ENCODE measurements at regions not wholly inside any gene's neighbourhood (a gene's known extent, or its start where the extent isn't known, plus 50 kb on each side); places are given as distances from the start of the nearest gene placed in this dataset.

- no peak for DNase-seq
- Histone ChIP-seq H3K4me2 (no peak overlapping the region), H3K4me3 (ENCODE audit: low read depth in 2 of 2, low read length in 1 of 2) (no peak overlapping the region), H3F3A (replicated peaks; ENCODE audit: insufficient read depth) (no peaks in the 10 kb centered on the region), H3K9me2 (no peaks in the 10 kb centered on the region), H3K36me3 (replicated peaks in 1 of 2; ENCODE audit: control insufficient read depth in 1 of 2, insufficient read depth in 2 of 2, low read length in 1 of 2) (no peaks in the 10 kb centered on the region), H3K79me2 (ENCODE audit: insufficient read depth) (no peaks in the 10 kb centered on the region), H3K9ac (no peak overlapping the region), H4K20me1 (ENCODE audit: insufficient read depth) (no peaks in the 10 kb centered on the region), H3K9me3 (no peaks in the 10 kb centered on the region), H3K4me1 (ENCODE audit: control insufficient read depth in 1 of 2, insufficient read depth in 2 of 2, low read depth in 1 of 2, low read length in 1 of 2) (no peaks in the 10 kb centered on the region; a peak in 2 of 4 replicates), H2AFZ (ENCODE audit: low read depth) (no peak overlapping the region), H3K27me3 (ENCODE audit: insufficient read depth) (no peaks in the 10 kb centered on the region), H3K27ac (ENCODE audit: low read depth in 2 of 2, low read length in 1 of 2) (no peak overlapping the region)
- CTCF ChIA-PET: no interaction called here
- WGBS (ENCODE audit: low lambda C conversion rate): 1% methylated on average over 2 of the region's 2 CpGs
- TF ChIP-seq REST (IDR thresholded peaks at IDR 0.05; ENCODE audit: low read depth, low read length) (no peak), YY1 (IDR thresholded peaks at IDR 0.05; ENCODE audit: low read depth) (no peak), FOXJ3 (CRISPR knock-in tag; IDR thresholded peaks at IDR 0.05) (no peak), FOXM1 (IDR thresholded peaks at IDR 0.05; ENCODE audit: low read depth) (no peak), RAD21 (IDR thresholded peaks at IDR 0.05; ENCODE audit: low read length) (no peak), SIN3A (IDR thresholded peaks at IDR 0.05; ENCODE audit: borderline replicate concordance, low read depth, low read length) (no peak), SMC3 (IDR thresholded peaks at IDR 0.05; ENCODE audit: low read depth, low read length) (no peak), TAF1 (IDR thresholded peaks at IDR 0.05; ENCODE audit: borderline replicate concordance, low read depth, low read length) (no peak), RCOR1 (IDR thresholded peaks at IDR 0.05; ENCODE audit: low read length) (no peak), MAX (IDR thresholded peaks at IDR 0.05; ENCODE audit: low read depth) (no peak), MEF2A (IDR thresholded peaks at IDR 0.05; ENCODE audit: borderline replicate concordance, low read depth) (no peak), TEAD4 (IDR thresholded peaks at IDR 0.05; ENCODE audit: borderline replicate concordance, insufficient read depth) (no peak), FOSL2 (IDR thresholded peaks at IDR 0.05; ENCODE audit: borderline replicate concordance, low read depth) (no peak), CHD2 (IDR thresholded peaks at IDR 0.05; ENCODE audit: low read length, partially characterized antibody) (no peak), JUND (IDR thresholded peaks at IDR 0.05) (no peak), POLR2AphosphoS5 (IDR thresholded peaks at IDR 0.05; ENCODE audit: low read depth, low read length) (no peak), EZH2phosphoT487 (IDR thresholded peaks at IDR 0.05; ENCODE audit: borderline replicate concordance, low read depth) (no peak)
- TF ChIP-seq, protein P1, sequence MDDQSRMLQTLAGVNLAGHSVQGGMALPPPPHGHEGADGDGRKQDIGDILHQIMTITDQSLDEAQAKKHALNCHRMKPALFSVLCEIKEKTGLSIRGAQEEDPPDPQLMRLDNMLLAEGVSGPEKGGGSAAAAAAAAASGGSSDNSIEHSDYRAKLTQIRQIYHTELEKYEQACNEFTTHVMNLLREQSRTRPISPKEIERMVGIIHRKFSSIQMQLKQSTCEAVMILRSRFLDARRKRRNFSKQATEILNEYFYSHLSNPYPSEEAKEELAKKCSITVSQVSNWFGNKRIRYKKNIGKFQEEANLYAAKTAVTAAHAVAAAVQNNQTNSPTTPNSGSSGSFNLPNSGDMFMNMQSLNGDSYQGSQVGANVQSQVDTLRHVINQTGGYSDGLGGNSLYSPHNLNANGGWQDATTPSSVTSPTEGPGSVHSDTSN (IDR thresholded peaks at IDR 0.05): no peak
- TF ChIP-seq, protein P2, sequence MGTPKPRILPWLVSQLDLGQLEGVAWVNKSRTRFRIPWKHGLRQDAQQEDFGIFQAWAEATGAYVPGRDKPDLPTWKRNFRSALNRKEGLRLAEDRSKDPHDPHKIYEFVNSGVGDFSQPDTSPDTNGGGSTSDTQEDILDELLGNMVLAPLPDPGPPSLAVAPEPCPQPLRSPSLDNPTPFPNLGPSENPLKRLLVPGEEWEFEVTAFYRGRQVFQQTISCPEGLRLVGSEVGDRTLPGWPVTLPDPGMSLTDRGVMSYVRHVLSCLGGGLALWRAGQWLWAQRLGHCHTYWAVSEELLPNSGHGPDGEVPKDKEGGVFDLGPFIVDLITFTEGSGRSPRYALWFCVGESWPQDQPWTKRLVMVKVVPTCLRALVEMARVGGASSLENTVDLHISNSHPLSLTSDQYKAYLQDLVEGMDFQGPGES (IDR thresholded peaks at IDR 0.05; ENCODE audit: low read depth, low read length): no peak
- TF ChIP-seq, protein P3, sequence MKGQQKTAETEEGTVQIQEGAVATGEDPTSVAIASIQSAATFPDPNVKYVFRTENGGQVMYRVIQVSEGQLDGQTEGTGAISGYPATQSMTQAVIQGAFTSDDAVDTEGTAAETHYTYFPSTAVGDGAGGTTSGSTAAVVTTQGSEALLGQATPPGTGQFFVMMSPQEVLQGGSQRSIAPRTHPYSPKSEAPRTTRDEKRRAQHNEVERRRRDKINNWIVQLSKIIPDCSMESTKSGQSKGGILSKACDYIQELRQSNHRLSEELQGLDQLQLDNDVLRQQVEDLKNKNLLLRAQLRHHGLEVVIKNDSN (IDR thresholded peaks at IDR 0.05; ENCODE audit: borderline replicate concordance, low read depth): no peak
- POLR2A ChIA-PET: no interaction called here
Observed at GRCh38 chr9:1766042-1766441, 249.1 kb upstream of the SMARCA2 start.
